ENCODE measurements at regions not wholly inside any gene's neighbourhood (a gene's known extent, or its start where the extent isn't known, plus 50 kb on each side); places are given as distances from the start of the nearest gene placed in this dataset.

DNA sequence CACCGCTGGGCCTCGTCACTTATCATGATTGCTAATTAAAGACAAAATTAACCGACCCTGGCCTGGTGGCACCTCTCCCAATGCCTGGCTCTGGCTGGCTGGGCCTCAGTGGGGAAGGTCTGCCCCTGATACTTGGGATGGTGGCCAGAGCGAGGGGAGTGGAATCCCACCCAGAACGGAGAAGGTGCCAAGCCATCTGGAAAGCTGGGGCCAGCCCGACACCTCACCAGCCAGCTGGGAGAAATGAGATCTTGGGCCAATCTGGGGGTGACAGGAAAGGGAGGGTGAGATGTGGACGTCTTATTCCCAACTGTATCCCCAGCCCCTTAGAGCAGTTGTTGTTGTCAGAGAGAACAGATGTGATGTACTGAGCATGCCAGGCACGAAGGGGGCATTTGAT, 215.0 kb upstream of the PWP1 start:
- POLR2A ChIA-PET = interaction anchor here (0.6 kb wide), 1 partner anchor 43 kb away, joined by 3 read pairs; no protein-coding TSS in a partner anchor
- CTCF ChIA-PET = no interaction called here
- TF ChIP-seq, protein P1, sequence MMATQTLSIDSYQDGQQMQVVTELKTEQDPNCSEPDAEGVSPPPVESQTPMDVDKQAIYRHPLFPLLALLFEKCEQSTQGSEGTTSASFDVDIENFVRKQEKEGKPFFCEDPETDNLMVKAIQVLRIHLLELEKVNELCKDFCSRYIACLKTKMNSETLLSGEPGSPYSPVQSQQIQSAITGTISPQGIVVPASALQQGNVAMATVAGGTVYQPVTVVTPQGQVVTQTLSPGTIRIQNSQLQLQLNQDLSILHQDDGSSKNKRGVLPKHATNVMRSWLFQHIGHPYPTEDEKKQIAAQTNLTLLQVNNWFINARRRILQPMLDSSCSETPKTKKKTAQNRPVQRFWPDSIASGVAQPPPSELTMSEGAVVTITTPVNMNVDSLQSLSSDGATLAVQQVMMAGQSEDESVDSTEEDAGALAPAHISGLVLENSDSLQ (IDR thresholded peaks at IDR 0.05) = no peak
- TF ChIP-seq BHLHE40 (IDR thresholded peaks at IDR 0.05; ENCODE audit: borderline replicate concordance) = no peak
- TF ChIP-seq CTBP1 (IDR thresholded peaks at IDR 0.05; ENCODE audit: borderline replicate concordance) = no peak
- TF ChIP-seq TARDBP (IDR thresholded peaks at IDR 0.05) = no peak
- no peak for TF ChIP-seq SP1 (IDR thresholded peaks at IDR 0.05)
- TF ChIP-seq ARNT (IDR thresholded peaks at IDR 0.05) = no peak
- no peak for TF ChIP-seq LEF1 (IDR thresholded peaks at IDR 0.05; ENCODE audit: borderline replicate concordance)
- TF ChIP-seq HDGF (IDR thresholded peaks at IDR 0.05; ENCODE audit: borderline replicate concordance) = no peak
- TF ChIP-seq FOXK2 (IDR thresholded peaks at IDR 0.05) = no peak
- no peak for TF ChIP-seq FOXM1 (IDR thresholded peaks at IDR 0.05; ENCODE audit: borderline replicate concordance)
- no peak for TF ChIP-seq NFRKB (IDR thresholded peaks at IDR 0.05)
- no peak for TF ChIP-seq L3MBTL2 (conservative IDR thresholded peaks at IDR 0.05)
- TF ChIP-seq FOXA1 (IDR thresholded peaks at IDR 0.05) = no peak
- no peak for TF ChIP-seq SUZ12 (IDR thresholded peaks at IDR 0.05)

DNA sequence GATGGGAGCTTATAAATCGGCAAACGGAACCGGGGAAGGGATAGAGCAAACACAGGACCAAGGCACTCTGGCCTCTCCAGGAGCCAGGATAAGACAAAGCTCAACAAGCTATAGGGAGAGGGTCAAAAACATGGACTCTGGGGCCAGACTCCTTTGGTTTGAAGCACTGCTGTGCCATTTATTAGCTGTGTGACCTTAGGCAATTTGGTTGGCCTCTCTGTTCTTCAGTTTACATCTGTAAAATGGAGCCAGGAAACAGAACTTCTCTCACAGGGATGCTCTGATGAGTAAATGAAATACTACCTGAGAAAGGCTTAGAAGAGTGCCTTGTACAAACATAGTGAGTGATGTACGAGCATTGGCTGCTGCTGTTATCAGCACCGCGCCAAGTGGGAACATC, 213.3 kb upstream of the PWP1 start:
- POLR2A ChIA-PET = no interaction called here
- CTCF ChIA-PET = no interaction called here
- no peak for DNase-seq (ENCODE audit: extremely low spot score)
- TF ChIP-seq TARDBP (IDR thresholded peaks at IDR 0.05) = no peak
- no peak for TF ChIP-seq CTBP1 (IDR thresholded peaks at IDR 0.05; ENCODE audit: borderline replicate concordance)
- TF ChIP-seq BHLHE40 (IDR thresholded peaks at IDR 0.05; ENCODE audit: borderline replicate concordance) = no peak
- TF ChIP-seq, protein P1 (IDR thresholded peaks at IDR 0.05) = no peak
- no peak for TF ChIP-seq ARNT (IDR thresholded peaks at IDR 0.05)
- no peak for TF ChIP-seq ELF4 (IDR thresholded peaks at IDR 0.05)
- TF ChIP-seq ZNF384 (IDR thresholded peaks at IDR 0.05) = no peak
- no peak for TF ChIP-seq LEF1 (IDR thresholded peaks at IDR 0.05; ENCODE audit: borderline replicate concordance)
- TF ChIP-seq FOXK2 (IDR thresholded peaks at IDR 0.05) = no peak
- no peak for TF ChIP-seq FOXA1 (IDR thresholded peaks at IDR 0.05)
- TF ChIP-seq SUZ12 (IDR thresholded peaks at IDR 0.05) = no peak
- no peak for TF ChIP-seq L3MBTL2 (conservative IDR thresholded peaks at IDR 0.05)
- TF ChIP-seq NFRKB (IDR thresholded peaks at IDR 0.05) = no peak
- TF ChIP-seq SP1 (IDR thresholded peaks at IDR 0.05) = no peak
- TF ChIP-seq FOXM1 (IDR thresholded peaks at IDR 0.05; ENCODE audit: borderline replicate concordance) = no peak

More for the DNA sequence above, 215.0 kb upstream of the PWP1 start:
- DNase-seq (ENCODE audit: extremely low spot score) = no peak

DNA sequence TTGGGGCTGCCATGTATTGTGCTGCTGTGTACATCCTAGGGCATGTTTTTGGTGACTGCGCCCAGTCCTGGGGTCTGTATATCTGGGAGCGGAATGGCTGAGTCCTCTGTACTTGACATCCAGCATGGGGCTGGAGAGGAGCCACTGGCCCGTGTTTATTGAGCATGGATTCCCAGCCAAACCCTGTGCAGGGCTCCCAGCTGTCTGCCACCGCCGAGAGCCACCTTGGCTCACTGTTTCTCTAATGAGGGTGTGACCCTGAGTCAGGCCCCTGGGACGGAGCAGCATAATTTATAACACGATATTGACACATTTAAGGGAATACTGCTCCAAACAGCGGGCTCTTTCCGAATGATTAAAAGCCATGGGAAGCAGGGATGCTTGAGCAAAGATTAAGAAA, 211.5 kb upstream of the PWP1 start:
- TF ChIP-seq HDGF (IDR thresholded peaks at IDR 0.05; ENCODE audit: borderline replicate concordance) (no peak), ZNF384 (IDR thresholded peaks at IDR 0.05) (no peak), L3MBTL2 (conservative IDR thresholded peaks at IDR 0.05) (no peak), SUZ12 (IDR thresholded peaks at IDR 0.05) (no peak), SP1 (IDR thresholded peaks at IDR 0.05) (no peak), CTBP1 (IDR thresholded peaks at IDR 0.05; ENCODE audit: borderline replicate concordance) (no peak), LEF1 (IDR thresholded peaks at IDR 0.05; ENCODE audit: borderline replicate concordance) (no peak), FOXM1 (IDR thresholded peaks at IDR 0.05; ENCODE audit: borderline replicate concordance) (no peak), FOXA1 (IDR thresholded peaks at IDR 0.05) (no peak), TARDBP (IDR thresholded peaks at IDR 0.05) (no peak), ELF4 (IDR thresholded peaks at IDR 0.05) (no peak), FOXK2 (IDR thresholded peaks at IDR 0.05) (no peak), BHLHE40 (IDR thresholded peaks at IDR 0.05; ENCODE audit: borderline replicate concordance) (no peak), ARNT (IDR thresholded peaks at IDR 0.05) (no peak), NFRKB (IDR thresholded peaks at IDR 0.05) (no peak)
- TF ChIP-seq, protein P1 (IDR thresholded peaks at IDR 0.05) = no peak
- POLR2A ChIA-PET = no interaction called here
- CTCF ChIA-PET = no interaction called here
- DNase-seq (ENCODE audit: extremely low spot score) = no peak

DNA sequence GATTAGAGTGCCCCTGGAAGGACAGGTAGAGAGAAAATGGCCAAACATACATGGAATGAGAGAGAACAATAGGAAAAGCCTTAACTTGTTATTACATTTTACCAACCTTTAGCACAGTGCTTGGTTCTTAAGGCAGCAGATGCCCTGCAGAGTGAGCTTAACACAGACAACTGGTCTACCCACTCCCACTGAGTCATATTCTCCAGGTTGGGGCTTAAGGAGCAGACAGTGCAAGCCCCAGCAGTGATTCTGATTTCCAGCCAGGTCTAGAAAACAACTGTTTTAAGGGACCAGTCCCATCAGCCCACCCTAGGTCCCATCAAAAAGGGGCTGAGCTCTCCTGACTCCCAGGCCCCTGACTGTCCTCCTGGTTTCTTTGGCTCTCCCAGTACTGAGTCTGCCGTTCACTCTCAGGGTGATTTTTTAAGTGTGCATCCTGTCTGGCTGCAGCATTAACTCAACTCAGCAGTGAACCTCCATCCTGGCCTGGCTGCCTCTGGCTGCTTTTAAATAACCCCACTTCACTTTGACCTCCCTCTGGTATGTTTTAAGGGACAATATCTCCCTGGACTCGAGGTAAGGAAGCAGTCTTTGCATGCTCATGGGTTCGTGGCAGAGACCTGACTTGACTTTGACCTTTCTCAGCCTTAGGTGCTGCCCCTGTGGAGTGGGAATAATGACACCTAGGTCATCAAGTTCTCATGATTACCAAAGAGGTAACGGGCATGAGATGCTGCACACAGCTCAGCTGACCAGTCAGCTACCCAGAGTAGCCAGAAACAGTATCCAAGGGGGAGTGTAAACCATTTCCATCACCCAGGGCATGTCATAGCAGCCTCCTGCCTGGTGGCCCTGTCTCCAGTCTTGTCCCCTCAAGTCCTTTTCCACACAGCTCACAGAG, 210.7 kb upstream of the PWP1 start:
- DNase-seq (ENCODE audit: extremely low spot score) = no peak
- CTCF ChIA-PET = no interaction called here
- POLR2A ChIA-PET = no interaction called here
- TF ChIP-seq, protein P1 (IDR thresholded peaks at IDR 0.05) = no peak
- TF ChIP-seq FOXK2 (IDR thresholded peaks at IDR 0.05) = no peak
- TF ChIP-seq TARDBP (IDR thresholded peaks at IDR 0.05) = no peak
- TF ChIP-seq ZNF384 (IDR thresholded peaks at IDR 0.05) = no peak
- TF ChIP-seq SP1 (IDR thresholded peaks at IDR 0.05) = no peak
- TF ChIP-seq CTBP1 (IDR thresholded peaks at IDR 0.05; ENCODE audit: borderline replicate concordance) = no peak
- no peak for TF ChIP-seq FOXA1 (IDR thresholded peaks at IDR 0.05)
- no peak for TF ChIP-seq BHLHE40 (IDR thresholded peaks at IDR 0.05; ENCODE audit: borderline replicate concordance)
- TF ChIP-seq HDGF (IDR thresholded peaks at IDR 0.05; ENCODE audit: borderline replicate concordance) = no peak
- TF ChIP-seq FOXM1 (IDR thresholded peaks at IDR 0.05; ENCODE audit: borderline replicate concordance) = no peak
- no peak for TF ChIP-seq NFRKB (IDR thresholded peaks at IDR 0.05)
- TF ChIP-seq LEF1 (IDR thresholded peaks at IDR 0.05; ENCODE audit: borderline replicate concordance) = no peak
- no peak for TF ChIP-seq ARNT (IDR thresholded peaks at IDR 0.05)
- no peak for TF ChIP-seq ELF4 (IDR thresholded peaks at IDR 0.05)
- TF ChIP-seq SUZ12 (IDR thresholded peaks at IDR 0.05) = no peak
- TF ChIP-seq L3MBTL2 (conservative IDR thresholded peaks at IDR 0.05) = no peak

DNA sequence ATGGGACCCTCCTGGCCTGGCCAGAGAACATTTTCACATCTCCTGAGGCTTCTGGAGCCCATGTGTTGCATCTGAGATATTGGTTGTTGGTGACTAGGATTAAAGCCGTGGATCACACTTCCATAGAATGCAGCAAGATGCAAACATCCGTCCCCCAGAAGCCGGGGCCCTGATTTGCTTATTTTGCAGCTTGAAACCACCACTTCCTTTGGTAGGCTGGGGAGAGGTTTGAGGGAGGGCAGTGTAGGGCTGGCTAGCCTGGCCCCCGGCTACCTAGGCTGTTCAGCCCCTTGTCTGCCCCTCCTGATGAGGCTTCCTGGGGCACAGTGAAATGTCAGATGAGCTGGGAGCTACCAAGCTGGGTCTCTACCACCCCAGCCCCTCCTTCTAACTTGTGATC, 209.7 kb upstream of the PWP1 start:
- POLR2A ChIA-PET = no interaction called here
- DNase-seq (ENCODE audit: extremely low spot score) = no peak
- CTCF ChIA-PET = no interaction called here
- TF ChIP-seq CTBP1 (IDR thresholded peaks at IDR 0.05; ENCODE audit: borderline replicate concordance) (no peak), TARDBP (IDR thresholded peaks at IDR 0.05) (no peak), FOXK2 (IDR thresholded peaks at IDR 0.05) (no peak), HDGF (IDR thresholded peaks at IDR 0.05; ENCODE audit: borderline replicate concordance) (no peak), LEF1 (IDR thresholded peaks at IDR 0.05; ENCODE audit: borderline replicate concordance) (no peak)
